ENCODE measurements at regions not wholly inside any gene's neighbourhood (a gene's known extent, or its start where the extent isn't known, plus 50 kb on each side); places are given as distances from the start of the nearest gene placed in this dataset.

DNA sequence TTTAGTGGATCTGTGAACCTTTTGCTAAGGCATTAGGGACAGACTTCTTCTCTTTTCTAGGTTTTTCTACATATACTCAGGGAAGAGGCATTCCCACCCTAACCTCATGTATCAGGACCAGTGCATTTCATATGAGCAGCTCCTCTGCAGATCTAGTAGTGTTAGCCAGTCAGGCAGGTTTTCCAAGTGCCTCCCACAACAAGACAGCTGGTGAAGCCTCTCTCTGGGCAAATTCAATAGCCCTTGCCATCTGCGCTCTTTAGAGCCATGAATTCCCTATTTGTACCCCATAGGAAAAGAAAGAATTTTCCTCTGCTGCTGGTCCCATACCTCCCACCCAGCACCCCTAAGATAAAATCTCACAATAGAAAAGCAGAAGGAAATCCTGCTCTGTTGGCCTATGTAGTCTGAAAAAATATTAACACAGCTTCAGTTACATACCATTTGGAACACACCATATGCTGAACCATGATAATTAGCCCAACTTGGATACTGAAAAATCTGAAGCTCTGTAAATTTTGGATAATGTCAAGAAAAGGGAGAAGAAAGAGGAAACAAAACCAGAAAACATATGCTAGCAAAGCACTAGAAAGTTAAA is 1354.6 kb upstream of the NRXN1 start:
- Mint-ChIP-seq H3K36me3 (ENCODE audit: insufficient read depth) (no peaks in the 10 kb centered on the region), H3K27ac (no peak overlapping the region), H3K27me3 (no peaks in the 10 kb centered on the region), H3K4me1 (ENCODE audit: low read depth) (peaks cover 2% of the 10 kb centered on the region), H3K9me3 (ENCODE audit: low read depth) (no peaks in the 10 kb centered on the region), H3K4me3 (ENCODE audit: low read depth) (no peak overlapping the region)
- TF ChIP-seq CTCF (IDR thresholded peaks at IDR 0.05; ENCODE audit: unreplicated experiment): no peak
- DNase-seq (ENCODE audit: low spot score, unreplicated experiment): no peak

DNA sequence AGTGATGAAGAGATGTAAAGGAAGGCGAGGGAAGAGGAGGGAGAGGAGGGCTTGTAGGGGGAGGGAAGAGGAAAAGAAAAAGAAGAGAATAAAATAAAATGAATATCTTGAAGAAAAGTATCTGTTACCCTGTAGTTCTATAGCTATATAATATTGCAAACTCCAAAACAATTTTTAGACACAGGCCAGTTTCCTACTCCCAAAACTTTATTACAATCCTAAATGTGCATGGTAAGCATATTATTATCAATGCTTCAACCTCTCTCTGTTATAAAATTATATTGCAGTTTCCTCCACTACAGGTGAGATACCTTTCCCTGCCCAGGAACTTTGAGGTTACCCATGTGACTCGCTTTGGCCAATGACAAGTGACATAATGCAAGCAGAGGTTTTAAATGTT is 1351.6 kb upstream of the NRXN1 start:
- no peak for TF ChIP-seq CTCF (IDR thresholded peaks at IDR 0.05; ENCODE audit: unreplicated experiment)
- no peak overlapping the region for H3K4me3 Mint-ChIP-seq (ENCODE audit: low read depth)
- no peaks in the 10 kb centered on the region for H3K9me3 Mint-ChIP-seq (ENCODE audit: low read depth)
- no peaks in the 10 kb centered on the region for H3K36me3 Mint-ChIP-seq (ENCODE audit: insufficient read depth)
- no peak overlapping the region for H3K27ac Mint-ChIP-seq
- no peak for DNase-seq (ENCODE audit: low spot score, unreplicated experiment)
- H3K4me1 Mint-ChIP-seq (ENCODE audit: low read depth): peaks cover 3% of the 10 kb centered on the region
- H3K27me3 Mint-ChIP-seq: no peaks in the 10 kb centered on the region

- Mint-ChIP-seq H3K4me3 (ENCODE audit: low read depth) (no peak overlapping the region), H3K27me3 (no peaks in the 10 kb centered on the region), H3K4me1 (ENCODE audit: low read depth) (no peaks in the 10 kb centered on the region), H3K36me3 (ENCODE audit: insufficient read depth) (no peaks in the 10 kb centered on the region), H3K27ac (no peak overlapping the region), H3K9me3 (ENCODE audit: low read depth) (no peaks in the 10 kb centered on the region)
- DNase-seq (ENCODE audit: low spot score, unreplicated experiment): no peak
- no peak for TF ChIP-seq CTCF (IDR thresholded peaks at IDR 0.05; ENCODE audit: unreplicated experiment)
Measured at GRCh38 chr2:52369178-52369577, 1337.2 kb upstream of the NRXN1 start.

GRCh38 chr2:52368141-52368540 is 1336.2 kb upstream of the NRXN1 start:
- Mint-ChIP-seq H3K27ac (no peak overlapping the region), H3K36me3 (ENCODE audit: insufficient read depth) (no peaks in the 10 kb centered on the region), H3K9me3 (ENCODE audit: low read depth) (peaks cover 5% of the 10 kb centered on the region), H3K4me3 (ENCODE audit: low read depth) (no peak overlapping the region), H3K27me3 (no peaks in the 10 kb centered on the region), H3K4me1 (ENCODE audit: low read depth) (no peaks in the 10 kb centered on the region)
- DNase-seq (ENCODE audit: low spot score, unreplicated experiment): no peak
- no peak for TF ChIP-seq CTCF (IDR thresholded peaks at IDR 0.05; ENCODE audit: unreplicated experiment)

DNA sequence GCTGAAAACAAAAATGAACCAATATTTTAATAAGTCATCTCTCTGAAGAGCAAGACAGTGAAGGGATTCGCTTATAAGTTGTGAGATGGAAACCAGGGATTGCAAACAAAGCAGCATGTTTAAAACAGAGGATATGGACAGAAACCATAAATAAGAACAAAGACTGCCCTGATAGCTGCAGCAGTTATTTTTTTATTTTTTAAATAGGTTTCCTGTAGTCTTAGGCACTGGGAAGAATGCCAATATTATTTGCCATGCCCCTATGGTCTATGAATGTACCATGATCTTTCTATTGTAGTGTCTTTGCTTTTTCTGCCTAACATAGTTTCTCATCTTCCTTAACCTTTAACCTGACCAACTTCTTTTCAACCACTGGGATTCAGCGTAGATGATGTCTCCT is 1334.0 kb upstream of the NRXN1 start:
- Mint-ChIP-seq H3K27me3 (no peaks in the 10 kb centered on the region), H3K4me1 (ENCODE audit: low read depth) (no peaks in the 10 kb centered on the region), H3K9me3 (ENCODE audit: low read depth) (peaks cover 5% of the 10 kb centered on the region), H3K27ac (no peak overlapping the region), H3K36me3 (ENCODE audit: insufficient read depth) (no peaks in the 10 kb centered on the region), H3K4me3 (ENCODE audit: low read depth) (no peak overlapping the region)
- no peak for DNase-seq (ENCODE audit: low spot score, unreplicated experiment)
- no peak for TF ChIP-seq CTCF (IDR thresholded peaks at IDR 0.05; ENCODE audit: unreplicated experiment)

Measured in progenitor cell of endocrine pancreas (in vitro differentiated cells).